ENCODE measurements at regions not wholly inside any gene's neighbourhood (a gene's known extent, or its start where the extent isn't known, plus 50 kb on each side); places are given as distances from the start of the nearest gene placed in this dataset.

DNA sequence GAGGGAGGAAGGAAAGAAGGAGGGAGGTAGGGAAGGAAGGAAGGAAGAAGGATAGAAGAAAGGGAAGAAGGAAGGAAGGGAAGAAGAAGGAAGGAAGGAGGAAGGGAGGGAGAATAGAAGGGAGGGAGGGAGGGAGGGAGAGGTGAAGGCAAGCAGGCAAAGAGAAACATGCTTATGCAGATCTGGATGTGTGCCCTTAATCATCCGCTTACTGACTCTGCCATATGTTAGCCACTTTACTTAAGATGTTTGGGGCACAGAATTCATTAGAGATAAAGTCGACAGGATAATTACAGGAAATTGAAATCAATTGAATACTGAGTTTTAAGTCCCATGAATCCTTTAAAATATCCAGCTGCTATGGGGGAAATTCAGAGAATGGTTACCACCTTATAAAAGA lies 334.2 kb downstream of the GRB14 start (continued):
- no peak for TF ChIP-seq CTCF (IDR thresholded peaks at IDR 0.05; ENCODE audit: control extremely low read depth in 1 of 3, insufficient read depth in 1 of 3, low read depth in 1 of 3, low read length in 3 of 3)
- TF ChIP-seq KDM4A (IDR thresholded peaks at IDR 0.05; ENCODE audit: low read depth, low read length, severe bottlenecking): no peak
- TF ChIP-seq BACH1 (IDR thresholded peaks at IDR 0.05; ENCODE audit: low read length): no peak
- TF ChIP-seq JUND (IDR thresholded peaks at IDR 0.05; ENCODE audit: low read length): no peak

Measured in H1 (cell line).